ENCODE measurements at regions not wholly inside any gene's neighbourhood (a gene's known extent, or its start where the extent isn't known, plus 50 kb on each side); places are given as distances from the start of the nearest gene placed in this dataset.
"Not testable (repeated sequence)": the region's sequence is repeated elsewhere in the genome, so short reads cannot be mapped to it uniquely, and the experiment has no call there.

DNA sequence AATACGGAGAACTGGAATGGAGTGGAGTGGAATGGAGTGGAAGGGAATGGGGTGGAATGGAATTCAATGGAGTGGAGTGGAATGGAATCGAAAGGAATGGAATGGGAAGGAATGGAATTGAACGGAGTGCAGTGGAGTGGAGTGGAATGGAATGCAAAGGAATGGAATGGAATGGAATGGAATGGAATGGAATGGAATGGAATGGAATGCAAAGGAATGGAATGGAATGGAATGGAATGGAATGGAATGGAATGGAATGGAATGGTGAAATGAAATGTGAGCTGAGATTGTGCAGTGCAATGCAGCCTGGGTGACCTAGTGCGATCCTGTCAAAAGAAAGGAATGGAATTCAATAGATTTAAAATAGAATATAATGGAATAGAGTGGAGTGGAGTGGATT, 357.3 kb upstream of the WSB1 start:
- TF ChIP-seq, protein P1, sequence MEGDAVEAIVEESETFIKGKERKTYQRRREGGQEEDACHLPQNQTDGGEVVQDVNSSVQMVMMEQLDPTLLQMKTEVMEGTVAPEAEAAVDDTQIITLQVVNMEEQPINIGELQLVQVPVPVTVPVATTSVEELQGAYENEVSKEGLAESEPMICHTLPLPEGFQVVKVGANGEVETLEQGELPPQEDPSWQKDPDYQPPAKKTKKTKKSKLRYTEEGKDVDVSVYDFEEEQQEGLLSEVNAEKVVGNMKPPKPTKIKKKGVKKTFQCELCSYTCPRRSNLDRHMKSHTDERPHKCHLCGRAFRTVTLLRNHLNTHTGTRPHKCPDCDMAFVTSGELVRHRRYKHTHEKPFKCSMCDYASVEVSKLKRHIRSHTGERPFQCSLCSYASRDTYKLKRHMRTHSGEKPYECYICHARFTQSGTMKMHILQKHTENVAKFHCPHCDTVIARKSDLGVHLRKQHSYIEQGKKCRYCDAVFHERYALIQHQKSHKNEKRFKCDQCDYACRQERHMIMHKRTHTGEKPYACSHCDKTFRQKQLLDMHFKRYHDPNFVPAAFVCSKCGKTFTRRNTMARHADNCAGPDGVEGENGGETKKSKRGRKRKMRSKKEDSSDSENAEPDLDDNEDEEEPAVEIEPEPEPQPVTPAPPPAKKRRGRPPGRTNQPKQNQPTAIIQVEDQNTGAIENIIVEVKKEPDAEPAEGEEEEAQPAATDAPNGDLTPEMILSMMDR (IDR thresholded peaks at IDR 0.05): not testable (repeated sequence)
- TF ChIP-seq POLR2A (IDR thresholded peaks at IDR 0.05): not testable (repeated sequence)

Data from right lobe of liver (tissue), 4 donors.